OCI-LY7 (cell line): ENCODE measurements at regions not wholly inside any gene's neighbourhood (a gene's known extent, or its start where the extent isn't known, plus 50 kb on each side); places are given as distances from the start of the nearest gene placed in this dataset.

ENCODE experiments used
- CTCF ChIP-seq: fragments of 200-600 bp; sonication (generic); conservative IDR thresholded peaks from 2 replicates; pipeline ENCODE4 v1.5.1; 2014; ENCODE audit warnings: mild to moderate bottlenecking, antibody characterized with exemption, low read length, moderate library complexity, mixed read lengths
- EZH2phosphoT487 ChIP-seq: fragments of 200-600 bp; sonication (generic); IDR thresholded peaks from 2 replicates; pipeline ENCODE4 v1.6.1; 2018; ENCODE audit warnings: low read depth, borderline replicate concordance, mild to moderate bottlenecking, mixed run types, antibody characterized with exemption, low read length, moderate library complexity, mixed read lengths

- TF ChIP-seq CTCF (no peak), EZH2phosphoT487 (no peak)
Observed at GRCh38 chr11:19617696-19618523, 94.7 kb upstream of the NAV2 start.
